ENCODE measurements at regions not wholly inside any gene's neighbourhood (a gene's known extent, or its start where the extent isn't known, plus 50 kb on each side); places are given as distances from the start of the nearest gene placed in this dataset.

- H3K36me3 ChIP-seq (ENCODE audit: control insufficient read depth, insufficient read depth, low read length): no peaks in the 10 kb centered on the region
- no peaks in the 10 kb centered on the region for H3K27me3 ChIP-seq (ENCODE audit: control insufficient read depth, insufficient read depth, low read length)
- TF ChIP-seq CTCF (IDR thresholded peaks at IDR 0.05; ENCODE audit: insufficient read depth, low read length, poor library complexity, severe bottlenecking): no peak
- no peak overlapping the region for H3K4me3 ChIP-seq (ENCODE audit: low read depth, low read length)
- DNase-seq (ENCODE audit: low read depth): no peak
Observed at GRCh38 chr1:98460136-98460535, 201.4 kb upstream of the SNX7 start.

GRCh38 chr1:98459486-98459870 is 202.0 kb upstream of the SNX7 start:
- H3K4me3 ChIP-seq (ENCODE audit: low read depth, low read length): no peak overlapping the region
- TF ChIP-seq CTCF (IDR thresholded peaks at IDR 0.05; ENCODE audit: insufficient read depth, low read length, poor library complexity, severe bottlenecking): no peak
- H3K36me3 ChIP-seq (ENCODE audit: control insufficient read depth, insufficient read depth, low read length): no peaks in the 10 kb centered on the region
- DNase-seq (ENCODE audit: low read depth): no peak
- no peaks in the 10 kb centered on the region for H3K27me3 ChIP-seq (ENCODE audit: control insufficient read depth, insufficient read depth, low read length)

GRCh38 chr1:98458511-98459485 is 202.7 kb upstream of the SNX7 start:
- DNase-seq (ENCODE audit: low read depth): no peak
- H3K36me3 ChIP-seq (ENCODE audit: control insufficient read depth, insufficient read depth, low read length): no peaks in the 10 kb centered on the region
- H3K27me3 ChIP-seq (ENCODE audit: control insufficient read depth, insufficient read depth, low read length): no peaks in the 10 kb centered on the region
- H3K4me3 ChIP-seq (ENCODE audit: low read depth, low read length): no peak overlapping the region
- TF ChIP-seq CTCF (IDR thresholded peaks at IDR 0.05; ENCODE audit: insufficient read depth, low read length, poor library complexity, severe bottlenecking): no peak

- no peak for DNase-seq (ENCODE audit: low read depth)
- Histone ChIP-seq H3K27me3 (ENCODE audit: control insufficient read depth, insufficient read depth, low read length) (no peaks in the 10 kb centered on the region), H3K36me3 (ENCODE audit: control insufficient read depth, insufficient read depth, low read length) (no peaks in the 10 kb centered on the region), H3K4me3 (ENCODE audit: low read depth, low read length) (no peak overlapping the region)
- no peak for TF ChIP-seq CTCF (IDR thresholded peaks at IDR 0.05; ENCODE audit: insufficient read depth, low read length, poor library complexity, severe bottlenecking)
Observed at GRCh38 chr1:98457248-98457647, 204.3 kb upstream of the SNX7 start.

- Histone ChIP-seq H3K27me3 (ENCODE audit: control insufficient read depth, insufficient read depth, low read length) (no peaks in the 10 kb centered on the region), H3K4me3 (ENCODE audit: low read depth, low read length) (no peak overlapping the region), H3K36me3 (ENCODE audit: control insufficient read depth, insufficient read depth, low read length) (no peaks in the 10 kb centered on the region)
- TF ChIP-seq CTCF (IDR thresholded peaks at IDR 0.05; ENCODE audit: insufficient read depth, low read length, poor library complexity, severe bottlenecking): no peak
- DNase-seq (ENCODE audit: low read depth): no peak
Observed at GRCh38 chr1:98454666-98455065, 206.9 kb upstream of the SNX7 start.

- TF ChIP-seq CTCF (IDR thresholded peaks at IDR 0.05; ENCODE audit: insufficient read depth, low read length, poor library complexity, severe bottlenecking): no peak
- H3K27me3 ChIP-seq (ENCODE audit: control insufficient read depth, insufficient read depth, low read length): no peaks in the 10 kb centered on the region
- no peak for DNase-seq (ENCODE audit: low read depth)
- no peaks in the 10 kb centered on the region for H3K36me3 ChIP-seq (ENCODE audit: control insufficient read depth, insufficient read depth, low read length)
- no peak overlapping the region for H3K4me3 ChIP-seq (ENCODE audit: low read depth, low read length)
Observed at GRCh38 chr1:98453066-98453465, 208.5 kb upstream of the SNX7 start.

Measured in kidney epithelial cell (primary cell).